AG10803 (cell line): ENCODE measurements at regions not wholly inside any gene's neighbourhood (a gene's known extent, or its start where the extent isn't known, plus 50 kb on each side); places are given as distances from the start of the nearest gene placed in this dataset.

Experiments
- DNase-seq: peaks from one replicate; pipeline ENCODE4 v3.0.0; 2010; ENCODE audit warnings: low read depth
- H3K4me3 ChIP-seq: 2 replicates; pipeline ENCODE4 v1.5.1; 2011; ENCODE audit warnings: mild to moderate bottlenecking, low read length, control low read depth
- TF ChIP-seq, protein P1 (sequence below): conservative IDR thresholded peaks from 2 replicates; pipeline ENCODE4 v1.5.1; 2011; ENCODE audit warnings: mild to moderate bottlenecking, low read length, control low read depth, inconsistent platforms

GRCh38 chr9:81250606-81251005 lies 438.7 kb downstream of the TLE1 start:
- TF ChIP-seq, protein P1, sequence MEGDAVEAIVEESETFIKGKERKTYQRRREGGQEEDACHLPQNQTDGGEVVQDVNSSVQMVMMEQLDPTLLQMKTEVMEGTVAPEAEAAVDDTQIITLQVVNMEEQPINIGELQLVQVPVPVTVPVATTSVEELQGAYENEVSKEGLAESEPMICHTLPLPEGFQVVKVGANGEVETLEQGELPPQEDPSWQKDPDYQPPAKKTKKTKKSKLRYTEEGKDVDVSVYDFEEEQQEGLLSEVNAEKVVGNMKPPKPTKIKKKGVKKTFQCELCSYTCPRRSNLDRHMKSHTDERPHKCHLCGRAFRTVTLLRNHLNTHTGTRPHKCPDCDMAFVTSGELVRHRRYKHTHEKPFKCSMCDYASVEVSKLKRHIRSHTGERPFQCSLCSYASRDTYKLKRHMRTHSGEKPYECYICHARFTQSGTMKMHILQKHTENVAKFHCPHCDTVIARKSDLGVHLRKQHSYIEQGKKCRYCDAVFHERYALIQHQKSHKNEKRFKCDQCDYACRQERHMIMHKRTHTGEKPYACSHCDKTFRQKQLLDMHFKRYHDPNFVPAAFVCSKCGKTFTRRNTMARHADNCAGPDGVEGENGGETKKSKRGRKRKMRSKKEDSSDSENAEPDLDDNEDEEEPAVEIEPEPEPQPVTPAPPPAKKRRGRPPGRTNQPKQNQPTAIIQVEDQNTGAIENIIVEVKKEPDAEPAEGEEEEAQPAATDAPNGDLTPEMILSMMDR: no peak
- no peak overlapping the region for H3K4me3 ChIP-seq
- no peak for DNase-seq

GRCh38 chr9:81250041-81250440 lies 439.3 kb downstream of the TLE1 start:
- TF ChIP-seq, protein P1: no peak
- no peak for DNase-seq
- H3K4me3 ChIP-seq: no peak overlapping the region

GRCh38 chr9:81245254-81245956 lies 443.9 kb downstream of the TLE1 start:
- DNase-seq: no peak
- TF ChIP-seq, protein P1: no peak
- H3K4me3 ChIP-seq: no peak overlapping the region

DNA sequence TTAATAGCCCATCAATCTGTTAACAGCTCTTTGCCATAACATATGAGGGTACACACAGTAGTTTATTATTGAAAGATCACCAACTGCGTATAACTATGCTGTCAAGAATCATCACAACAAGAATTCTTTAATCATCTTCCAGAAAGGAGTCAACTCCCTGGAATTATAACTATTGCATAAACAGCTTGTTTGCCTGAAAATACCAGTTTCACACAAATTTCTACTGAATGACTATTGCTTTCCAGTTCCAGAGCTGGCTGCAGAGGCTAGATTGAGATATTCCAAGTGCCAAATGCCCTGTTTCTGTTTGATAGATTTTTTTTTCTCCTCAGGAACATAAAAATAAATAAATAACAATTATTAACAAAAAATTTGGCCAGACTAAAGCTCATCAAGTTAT lies 444.7 kb downstream of the TLE1 start:
- H3K4me3 ChIP-seq: no peak overlapping the region
- TF ChIP-seq, protein P1: no peak
- peak; percentile 2 for DNase-seq

DNA sequence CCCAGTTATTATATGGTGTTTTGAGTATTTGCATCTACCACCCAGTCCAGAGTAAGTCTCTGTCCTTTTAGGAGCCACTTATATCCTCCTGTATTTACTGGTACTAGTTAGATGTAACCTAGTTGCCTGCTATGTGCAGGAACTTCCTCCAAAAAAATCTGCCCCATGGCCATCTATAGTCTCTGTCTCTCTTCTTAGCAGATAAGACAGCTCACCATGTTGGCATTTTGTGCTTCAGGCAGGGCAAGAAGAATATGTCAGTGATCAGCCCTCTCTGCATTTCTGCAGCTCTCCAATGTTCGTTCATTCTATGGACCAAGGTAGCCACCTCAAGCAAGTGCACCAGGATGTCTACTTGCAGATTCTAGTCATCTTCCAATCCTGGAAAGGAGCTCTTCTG lies 446.5 kb downstream of the TLE1 start:
- no peak for DNase-seq
- TF ChIP-seq, protein P1: no peak
- no peak overlapping the region for H3K4me3 ChIP-seq

- no peak overlapping the region for H3K4me3 ChIP-seq
- no peak for DNase-seq
- TF ChIP-seq, protein P1: no peak
Observed at GRCh38 chr9:81239388-81239787, 450.0 kb downstream of the TLE1 start.

DNA sequence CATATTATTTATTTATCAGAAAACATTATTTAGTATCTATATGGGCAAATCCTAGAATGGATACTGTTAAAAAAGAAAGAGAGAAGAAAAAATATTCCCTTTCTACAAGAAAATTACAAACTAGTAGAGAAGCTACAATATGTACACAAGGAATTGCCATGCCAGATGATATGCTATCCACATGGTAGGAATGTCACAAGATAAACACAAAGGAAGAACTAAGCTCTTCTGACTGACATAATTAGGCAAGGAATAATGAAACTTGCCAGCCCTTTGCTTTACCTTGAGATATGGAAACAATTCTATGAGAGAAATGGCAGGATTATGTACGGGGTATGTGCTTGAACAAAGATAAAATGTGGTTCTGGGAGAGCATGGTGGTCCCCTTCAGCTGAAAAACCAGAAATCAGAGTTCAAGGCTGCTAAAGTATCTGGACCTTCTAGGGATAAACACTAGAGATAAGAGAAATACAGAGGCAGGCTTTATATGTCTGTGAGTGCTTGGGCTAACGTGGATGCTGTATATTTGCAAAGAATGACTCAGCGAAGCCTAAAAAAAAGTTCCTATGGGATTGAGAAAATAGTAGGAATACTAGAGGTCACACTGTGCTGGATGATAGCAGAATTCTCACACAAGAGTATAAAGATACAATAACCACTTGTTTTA lies 451.6 kb downstream of the TLE1 start:
- TF ChIP-seq, protein P1: no peak
- DNase-seq: no peak
- H3K4me3 ChIP-seq: no peak overlapping the region
